HG03558 (cell line): ENCODE measurements at regions not wholly inside any gene's neighbourhood (a gene's known extent, or its start where the extent isn't known, plus 50 kb on each side); places are given as distances from the start of the nearest gene placed in this dataset.
A peak's percentile ranks its signal among the peaks of the same experiment; 100 is the strongest.

Experiments used
- ATAC-seq: cut with Tn5 transposase; IDR thresholded peaks from one replicate; pipeline ENCODE4 v1.9.1; 2021; ENCODE audit warnings: moderate number of reproducible peaks; ENCODE audit not compliant: unreplicated experiment; ENCODE audit errors: extremely low read depth

DNA sequence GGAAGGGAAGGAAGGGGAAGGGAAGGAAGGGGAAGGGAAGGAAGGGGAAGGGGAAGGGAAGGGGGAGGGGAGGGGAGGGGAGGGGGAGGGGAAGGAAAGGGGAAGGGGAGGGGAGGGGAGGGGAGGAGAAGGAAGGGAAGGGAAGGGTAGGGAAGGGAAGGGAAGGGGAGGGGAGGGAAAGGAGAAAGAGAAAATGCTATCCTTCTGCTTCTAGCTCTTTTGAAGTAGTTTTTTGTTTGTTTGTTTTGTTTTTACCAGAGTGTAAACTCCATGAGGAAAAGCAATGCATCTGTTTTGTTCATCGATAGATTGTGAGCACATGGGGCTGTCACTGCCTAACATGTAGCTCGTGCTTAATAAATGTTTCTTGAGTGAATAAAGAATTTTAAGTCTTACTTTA lies 1592.7 kb upstream of the ACVR2A start:
- no peak for ATAC-seq

DNA sequence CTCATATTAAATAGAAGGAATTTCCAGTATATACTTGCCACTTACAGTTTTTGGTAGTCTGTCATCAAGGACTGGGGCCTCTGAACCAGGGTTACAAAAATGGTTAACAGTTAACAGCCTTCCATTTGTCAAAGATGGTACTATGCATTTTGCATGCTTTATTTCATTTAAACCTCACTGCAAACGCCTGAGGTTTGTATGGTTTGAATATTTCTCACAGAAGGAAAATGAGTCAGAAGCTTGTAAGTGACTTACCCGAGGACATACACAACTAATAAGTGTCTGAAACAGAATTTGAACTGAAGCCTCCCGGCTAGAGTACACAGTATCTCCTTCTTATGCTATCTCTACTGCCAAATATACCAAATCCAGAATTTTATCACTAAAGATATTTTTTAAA lies 1593.5 kb upstream of the ACVR2A start:
- no peak for ATAC-seq

DNA sequence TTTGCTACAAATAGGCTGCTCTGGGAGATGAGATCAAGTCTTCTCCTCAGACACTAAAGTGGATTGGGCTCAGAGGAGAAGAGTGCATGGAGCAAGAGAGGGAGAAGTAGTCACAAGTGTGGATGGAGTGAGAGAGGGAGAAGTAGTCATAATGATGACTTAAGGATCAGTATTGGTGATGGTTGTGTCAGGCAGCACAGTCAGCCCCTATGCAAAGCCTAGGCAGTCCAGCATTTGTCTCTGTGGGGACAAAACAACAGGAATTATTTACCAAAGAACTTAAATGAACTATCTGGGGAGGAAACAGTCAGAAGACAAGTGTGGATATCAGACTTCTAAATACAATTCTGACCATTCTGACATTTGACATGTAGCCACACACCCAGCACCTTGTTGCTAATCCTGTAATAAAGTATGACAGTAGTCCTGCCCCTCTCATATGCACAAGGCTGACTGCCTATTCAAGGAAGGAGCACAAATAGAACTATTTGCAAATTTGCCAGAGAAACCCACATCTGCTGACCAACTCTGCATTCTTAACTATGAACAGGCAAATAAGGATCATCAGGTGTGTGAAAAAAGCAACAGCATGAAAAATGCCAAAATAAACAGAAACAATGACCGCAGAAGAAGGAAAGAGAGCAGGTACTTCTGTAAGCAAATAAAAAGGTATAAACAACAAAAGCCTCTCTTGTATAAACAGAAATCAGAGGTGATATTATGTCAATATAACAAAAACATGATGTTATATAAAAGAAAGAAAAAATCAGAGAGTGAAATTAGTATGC lies 1597.9 kb upstream of the ACVR2A start:
- ATAC-seq, result no peak

DNA sequence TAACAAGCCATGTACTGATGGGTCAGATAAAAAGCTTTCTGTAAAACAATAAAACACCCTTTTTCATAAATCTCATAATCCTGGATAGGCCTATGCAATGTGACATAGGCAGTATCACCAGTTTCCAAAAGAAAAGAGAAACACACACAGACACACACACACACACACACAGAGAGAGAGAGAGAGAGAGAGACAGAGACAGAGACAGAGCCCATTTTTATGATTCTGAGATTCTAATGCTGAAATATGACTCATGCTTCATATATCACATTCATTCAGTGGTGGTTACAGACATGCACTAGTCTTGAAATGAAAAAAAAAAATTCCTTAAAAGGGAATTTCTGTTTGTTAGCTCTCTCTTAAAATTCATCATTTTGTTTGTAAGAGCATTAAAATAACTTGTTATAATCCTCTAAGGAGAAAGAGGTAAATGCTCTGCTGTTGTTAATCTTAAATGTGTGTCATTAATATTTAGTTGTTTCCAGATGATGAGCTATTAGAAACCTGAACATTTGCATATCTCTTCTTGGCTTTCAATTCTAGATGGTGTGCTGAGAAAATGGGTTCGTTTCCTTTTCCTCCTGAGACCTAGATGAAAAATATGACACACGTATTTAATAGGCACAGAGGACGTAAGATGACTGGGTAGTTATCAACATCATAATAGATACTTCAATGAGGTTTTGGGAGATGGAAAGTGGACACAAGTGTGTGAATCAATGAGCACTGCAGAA lies 1598.7 kb upstream of the ACVR2A start:
- no peak for ATAC-seq

DNA sequence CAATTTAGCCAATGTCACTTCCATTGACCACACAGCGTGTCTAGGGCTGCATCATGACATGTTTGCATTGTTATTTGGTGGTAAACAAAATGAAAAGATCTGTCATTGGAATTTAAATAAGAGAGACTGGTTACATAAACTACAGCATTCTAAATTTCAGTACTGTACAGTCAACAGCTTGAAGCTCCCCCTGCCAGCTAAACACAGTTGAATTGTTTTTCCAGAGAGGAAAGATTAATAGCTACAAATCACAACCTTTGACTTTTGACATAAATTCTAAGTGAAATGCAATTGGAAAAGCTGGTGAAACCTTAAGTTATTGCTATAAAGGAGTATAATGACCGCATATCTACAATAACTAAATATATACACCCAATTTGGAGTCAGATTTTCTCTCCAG lies 1600.0 kb upstream of the ACVR2A start:
- no peak for ATAC-seq

DNA sequence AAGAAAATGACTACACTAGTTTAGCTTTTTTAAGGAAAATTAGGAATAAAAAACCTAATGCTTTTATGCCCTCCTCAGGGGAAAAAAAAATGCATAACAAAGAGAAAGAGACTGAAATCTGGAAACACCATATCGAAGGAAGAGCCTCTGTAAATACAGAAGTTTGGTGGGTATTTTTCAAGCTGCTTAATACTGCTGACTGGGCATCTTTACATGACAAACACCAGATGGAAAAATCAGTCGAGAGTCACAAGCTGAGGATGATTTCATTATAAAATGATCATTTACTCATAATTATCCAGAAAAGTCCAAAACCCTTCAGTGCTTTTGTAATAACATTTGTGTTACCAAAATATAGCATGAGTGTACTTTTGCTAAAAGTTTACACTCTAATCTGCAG lies 1600.7 kb upstream of the ACVR2A start:
- no peak for ATAC-seq

DNA sequence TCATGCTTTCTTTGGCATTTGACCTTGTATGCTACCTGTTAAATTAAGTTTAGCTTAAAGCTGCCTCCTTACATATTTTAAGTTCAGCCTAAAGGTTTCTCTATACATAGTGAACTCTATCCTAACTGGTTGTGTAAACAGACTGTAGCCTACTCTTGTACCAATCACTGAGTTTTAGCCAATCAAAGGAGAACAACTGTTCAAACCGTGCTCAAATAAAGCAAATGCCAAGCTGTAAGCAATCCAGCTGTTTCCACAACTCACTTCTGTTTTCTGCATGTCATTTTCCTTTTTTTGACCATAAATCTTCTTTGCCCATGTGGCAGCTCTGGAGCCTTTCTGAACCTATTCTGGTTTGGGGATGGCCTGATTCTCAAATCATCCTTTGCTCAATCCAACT lies 1603.8 kb upstream of the ACVR2A start:
- ATAC-seq, result no peak

DNA sequence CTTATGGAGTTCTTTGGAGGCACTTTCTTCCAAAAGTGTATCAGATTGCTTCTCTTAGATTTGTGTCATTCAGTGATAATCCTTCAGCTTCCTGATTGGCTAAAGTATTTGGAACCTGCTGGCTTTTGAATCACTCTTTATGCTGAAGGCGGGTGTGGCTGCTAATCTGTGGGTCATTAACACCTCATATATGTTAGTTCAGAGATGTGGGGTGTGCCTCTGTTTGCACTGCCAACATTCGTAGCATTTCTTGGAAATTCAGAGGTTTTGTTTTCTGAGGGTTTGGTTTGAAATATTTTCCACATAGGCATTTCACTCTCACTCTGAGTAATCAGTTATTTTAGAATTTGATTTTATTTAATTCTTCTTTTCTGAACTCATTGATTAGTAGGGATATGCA lies 1604.4 kb upstream of the ACVR2A start:
- ATAC-seq, result no peak

DNA sequence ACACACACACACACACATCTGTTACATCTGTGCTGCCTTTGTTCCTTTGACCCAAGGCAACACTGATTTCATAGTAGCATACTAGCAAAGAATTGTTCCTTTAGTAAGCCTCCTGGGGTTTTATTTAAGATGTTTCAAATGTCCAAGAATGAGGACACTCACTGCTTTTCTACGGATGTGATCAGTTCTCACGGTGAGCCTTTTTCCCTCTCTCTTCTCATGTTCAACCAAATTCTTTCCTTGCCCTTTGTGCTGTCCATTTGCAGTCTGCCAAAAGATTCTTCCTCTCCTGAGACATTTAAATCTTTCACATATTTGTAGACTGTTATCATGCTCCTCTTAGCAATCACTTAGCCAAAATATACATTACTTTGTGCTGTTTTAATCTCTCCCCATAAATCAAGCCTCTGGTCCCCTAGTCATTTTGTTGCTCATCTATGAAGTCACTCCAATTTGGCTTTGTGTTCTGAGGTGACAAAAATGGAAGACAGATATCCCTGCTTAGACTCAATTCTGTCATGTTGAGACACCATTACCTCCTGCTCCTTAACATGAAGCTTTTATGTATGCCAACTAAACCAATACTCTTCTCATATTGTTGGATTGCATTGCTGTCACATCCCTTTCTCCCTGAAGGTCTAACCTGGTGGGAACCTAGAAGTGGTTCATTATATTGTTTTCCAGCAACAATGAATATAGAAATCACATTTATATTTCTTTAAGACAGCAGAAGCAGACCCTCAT lies 1605.3 kb upstream of the ACVR2A start:
- no peak for ATAC-seq

DNA sequence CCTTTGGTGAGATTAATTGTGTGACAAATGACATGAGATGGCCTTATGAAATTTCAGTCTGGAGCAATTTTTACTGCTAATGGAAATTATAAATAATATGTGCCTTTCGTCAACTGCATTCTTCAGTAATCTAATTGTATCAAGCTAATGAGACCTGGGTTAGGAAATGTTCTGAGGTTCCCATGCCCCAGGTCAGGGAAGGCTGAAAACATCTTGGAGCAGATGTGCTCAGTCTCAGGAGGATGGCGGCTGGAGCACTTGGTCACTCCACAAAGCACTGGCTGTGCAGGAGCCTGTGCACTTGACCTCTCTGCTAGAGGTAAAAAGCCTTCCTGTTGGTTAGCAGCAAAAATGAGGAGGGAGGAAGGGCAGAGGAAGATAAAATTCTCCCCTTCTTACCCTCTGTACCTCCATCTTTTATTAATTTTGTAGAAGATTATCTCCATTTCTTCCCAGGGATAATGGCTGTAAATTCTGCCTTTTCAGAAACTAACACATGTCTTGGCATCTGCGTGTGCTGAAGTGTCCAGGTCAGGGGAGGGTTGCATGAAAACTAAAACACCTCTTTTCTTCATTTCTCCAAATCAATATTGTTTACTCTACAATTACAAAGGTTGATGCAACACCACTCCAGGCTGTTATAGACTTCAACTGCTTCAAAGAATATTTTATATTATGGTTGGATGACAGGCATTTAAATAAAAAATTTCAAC lies 1606.4 kb upstream of the ACVR2A start:
- ATAC-seq, result no peak

DNA sequence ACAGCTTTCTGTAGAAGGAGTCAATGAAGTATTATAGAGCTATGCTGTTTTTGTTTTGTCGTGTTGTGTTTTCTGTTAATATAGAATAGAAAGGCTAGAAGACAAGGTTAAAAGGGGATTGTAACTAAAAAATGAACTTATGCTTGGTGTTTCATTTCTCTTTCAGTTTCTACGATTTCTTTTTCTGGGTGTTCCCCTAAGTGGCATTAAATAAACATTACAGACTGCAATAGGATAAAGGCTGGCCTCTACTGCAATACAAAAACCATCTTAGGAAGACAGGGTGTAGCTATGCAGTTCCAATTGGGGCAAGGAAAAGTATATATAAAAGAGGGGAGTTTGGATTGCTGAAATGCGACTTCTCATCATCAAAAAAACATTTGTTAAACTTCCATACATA lies 1609.7 kb upstream of the ACVR2A start:
- no peak for ATAC-seq

DNA sequence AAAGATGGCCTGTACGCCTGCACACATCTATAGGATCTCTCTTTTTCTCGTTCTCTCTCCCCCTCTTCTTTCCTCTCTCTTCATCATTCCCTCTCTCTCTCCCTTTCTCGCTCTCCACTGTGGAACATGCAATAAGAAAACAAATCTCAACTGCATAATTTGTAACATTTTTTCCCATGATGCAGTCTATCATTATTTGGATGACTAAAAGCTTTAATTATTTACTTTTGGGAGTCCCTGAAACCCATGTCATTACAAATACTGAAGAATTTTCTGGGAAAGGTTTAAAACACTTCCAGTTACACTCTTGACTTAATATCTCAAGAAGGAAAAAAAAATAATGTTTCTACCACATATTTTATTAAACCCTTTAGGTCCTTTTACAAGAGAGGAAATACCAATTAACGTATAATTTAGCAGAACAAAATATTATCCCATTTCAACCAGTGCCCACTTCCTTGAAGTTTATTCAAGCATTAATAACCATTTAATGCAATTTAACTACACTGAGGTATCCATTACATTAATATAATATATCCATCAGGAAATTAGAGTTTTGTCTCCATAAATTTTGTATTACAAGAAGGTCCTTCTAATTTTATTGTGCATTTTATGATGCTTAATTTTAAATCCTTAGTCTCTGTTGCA lies 1615.2 kb upstream of the ACVR2A start:
- no peak for ATAC-seq

DNA sequence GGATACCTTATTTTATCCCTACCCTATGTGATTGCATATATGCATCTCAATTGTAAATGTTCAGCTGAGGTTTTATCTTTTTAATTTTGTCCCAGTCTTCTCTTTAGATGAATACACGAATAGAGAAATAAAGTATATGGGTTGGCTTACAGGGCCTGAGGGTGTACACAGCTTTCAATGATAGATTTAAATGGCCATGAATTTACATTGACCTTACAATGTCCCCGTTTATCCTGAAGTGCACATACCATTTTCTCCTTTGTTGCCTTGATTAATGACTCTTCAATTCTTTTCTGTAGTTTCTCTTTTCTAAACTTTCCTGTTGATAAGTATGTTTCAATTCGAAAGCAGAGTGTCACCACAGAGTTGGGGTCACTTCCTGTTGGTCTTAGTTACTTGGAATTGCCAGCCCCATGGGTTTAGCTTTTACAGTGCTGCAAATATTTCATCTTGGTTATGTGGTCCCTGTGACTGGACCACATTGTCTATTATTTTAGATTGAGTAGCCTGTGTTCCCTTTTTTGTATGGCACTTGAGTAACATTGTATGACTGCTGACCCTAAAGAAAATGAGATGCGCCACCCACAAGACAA lies 1616.3 kb upstream of the ACVR2A start:
- peak; percentile 40 for ATAC-seq

DNA sequence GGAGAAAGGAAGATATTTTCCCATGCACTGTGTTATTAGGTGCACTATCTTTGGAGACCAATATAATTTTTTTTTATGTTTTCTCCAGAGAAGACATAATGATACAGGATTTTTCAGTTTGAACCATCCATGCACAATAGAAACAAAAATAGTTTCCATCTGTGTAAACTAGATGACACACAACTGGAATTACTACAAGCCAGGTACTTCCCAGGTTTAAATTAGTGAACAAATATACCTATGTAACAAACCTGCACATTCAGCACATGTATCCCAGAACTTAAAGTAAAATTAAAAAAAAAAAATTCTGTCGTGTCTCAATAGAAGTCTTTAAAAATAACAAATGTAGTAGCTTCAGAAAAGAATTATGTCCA lies 1616.8 kb upstream of the ACVR2A start:
- ATAC-seq, result no peak

DNA sequence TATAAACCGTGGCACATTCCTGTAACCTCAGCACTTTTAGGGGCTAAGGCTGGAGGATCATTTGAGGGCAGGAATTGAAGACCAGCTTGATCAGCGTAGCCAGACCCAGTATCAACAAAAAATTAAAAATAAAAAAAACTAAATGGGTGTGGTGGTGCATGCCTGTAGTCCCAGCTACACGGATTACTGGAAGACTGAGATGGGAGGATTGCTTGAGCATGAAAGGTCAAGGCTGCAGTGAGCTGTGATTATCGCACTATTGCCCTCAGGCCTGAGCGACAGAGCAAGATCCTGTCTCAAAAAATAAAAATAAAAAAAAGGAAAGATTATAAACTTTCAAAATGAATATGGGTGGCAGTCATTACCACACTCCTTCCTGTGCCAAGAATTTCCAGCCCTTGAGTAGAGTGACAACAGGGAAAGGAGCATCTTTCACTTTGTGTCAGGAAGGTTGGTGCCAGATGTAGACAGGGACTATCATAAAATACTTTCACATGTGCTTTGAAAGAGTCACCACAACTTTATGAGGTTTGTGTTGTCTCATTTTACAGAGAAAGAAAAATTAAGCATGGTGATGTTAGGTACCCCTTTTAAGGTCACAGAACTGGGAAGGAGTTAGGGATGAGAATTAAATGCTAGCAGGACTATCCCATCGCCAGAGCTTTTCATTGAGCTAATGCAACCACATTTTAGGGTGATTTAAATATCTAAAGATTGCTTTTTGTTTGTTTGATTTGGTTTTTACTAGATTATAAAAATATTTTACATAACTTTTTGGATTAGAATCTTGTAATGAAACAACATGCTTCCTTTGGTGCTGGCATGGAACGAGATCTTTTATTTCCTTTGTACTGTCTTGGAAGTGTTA lies 1617.4 kb upstream of the ACVR2A start:
- ATAC-seq, result no peak

DNA sequence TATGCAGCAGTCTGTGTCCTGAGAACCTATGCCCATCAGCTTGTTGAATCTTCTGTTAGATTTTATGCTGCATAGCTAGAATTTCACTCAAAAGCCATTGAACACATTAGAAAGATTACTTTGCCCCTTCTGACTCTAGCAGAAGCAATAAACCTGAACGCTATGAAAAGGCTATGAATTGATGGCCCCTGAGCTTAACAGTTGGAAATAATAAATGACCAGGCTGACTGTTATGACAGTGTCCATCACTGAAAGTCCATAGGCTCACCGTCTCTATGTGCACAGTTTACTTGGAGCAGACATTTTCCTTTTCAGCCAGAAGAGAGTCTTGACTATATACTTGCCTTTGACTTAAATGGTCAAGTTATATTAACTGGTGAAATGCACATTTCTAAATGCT lies 1618.8 kb upstream of the ACVR2A start:
- ATAC-seq, result no peak

DNA sequence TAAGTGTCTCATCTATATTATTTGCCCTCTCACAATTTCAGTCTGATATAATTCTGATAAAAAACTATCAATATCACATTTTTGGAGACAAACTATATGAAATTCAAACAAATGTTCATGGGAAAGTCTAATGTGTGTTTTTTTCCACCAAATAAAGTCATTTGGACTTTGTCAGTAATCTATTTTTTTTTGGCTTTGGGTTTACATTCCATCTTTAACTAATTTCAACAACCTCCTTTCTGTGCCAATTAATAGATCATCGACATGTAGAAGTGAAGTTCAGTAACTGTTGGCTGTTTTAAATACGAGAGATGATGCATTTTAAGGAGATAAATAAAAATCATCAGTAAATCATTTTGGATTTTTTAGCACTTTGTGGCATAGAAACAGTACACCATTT lies 1623.0 kb upstream of the ACVR2A start:
- ATAC-seq, result no peak

DNA sequence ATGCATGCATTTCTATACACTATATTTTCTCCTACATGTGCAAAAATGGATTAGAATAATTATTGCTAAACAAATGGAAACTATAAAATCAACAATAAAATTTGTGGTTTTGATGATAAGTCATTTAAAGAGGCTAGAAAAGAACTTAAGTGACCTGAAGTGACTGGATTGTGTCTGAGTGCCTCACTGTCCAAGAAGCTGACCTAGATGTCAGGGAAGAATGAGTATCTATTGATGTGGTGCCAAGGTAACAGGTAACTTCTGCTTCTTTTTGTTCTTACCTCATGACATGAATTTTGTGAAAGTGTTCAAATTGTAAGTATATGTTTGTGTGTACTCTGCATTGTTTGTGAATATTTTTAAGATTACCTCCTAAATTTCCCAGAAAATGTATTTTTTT lies 1623.9 kb upstream of the ACVR2A start:
- ATAC-seq, result no peak

DNA sequence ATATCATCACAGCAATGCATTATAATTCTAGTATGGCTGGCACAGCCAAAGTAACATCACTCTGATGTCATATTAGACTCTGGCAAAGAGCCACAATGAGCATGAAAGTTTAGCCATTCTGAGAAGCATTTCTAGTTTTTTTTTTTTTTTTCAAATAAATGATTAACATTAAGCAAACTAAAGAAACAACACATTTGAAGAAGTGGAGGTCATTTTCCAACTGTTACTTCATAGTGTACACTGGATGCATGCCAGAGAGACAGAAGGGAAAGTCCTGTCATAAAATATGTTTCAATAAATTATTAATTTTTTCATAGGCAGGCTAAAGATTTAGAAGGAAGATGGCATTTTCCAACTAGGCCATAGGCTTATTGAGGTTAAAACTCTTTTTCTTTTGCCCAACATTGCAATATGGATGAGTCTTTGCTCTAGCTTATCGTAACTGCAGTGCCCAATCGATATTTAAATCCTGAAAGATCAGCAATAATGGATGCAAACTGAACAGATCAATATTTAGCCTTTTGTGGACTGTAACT lies 1630.4 kb upstream of the ACVR2A start:
- no peak for ATAC-seq
